Loucy (cell line): ENCODE measurements at regions not wholly inside any gene's neighbourhood (a gene's known extent, or its start where the extent isn't known, plus 50 kb on each side); places are given as distances from the start of the nearest gene placed in this dataset.

Experiments used
- EZH2phosphoT487 ChIP-seq: fragments of 200-600 bp; IDR thresholded peaks from 2 replicates; pipeline ENCODE4 v1.6.1; 2018; ENCODE audit warnings: antibody characterized with exemption, mild to moderate bottlenecking, moderate library complexity, borderline replicate concordance
- TF ChIP-seq, protein P1 (sequence below): fragments of 200-600 bp; sonication (generic); conservative IDR thresholded peaks from 2 replicates; pipeline ENCODE4 v1.5.1; 2014; ENCODE audit warnings: mild to moderate bottlenecking, antibody characterized with exemption, low read length

DNA sequence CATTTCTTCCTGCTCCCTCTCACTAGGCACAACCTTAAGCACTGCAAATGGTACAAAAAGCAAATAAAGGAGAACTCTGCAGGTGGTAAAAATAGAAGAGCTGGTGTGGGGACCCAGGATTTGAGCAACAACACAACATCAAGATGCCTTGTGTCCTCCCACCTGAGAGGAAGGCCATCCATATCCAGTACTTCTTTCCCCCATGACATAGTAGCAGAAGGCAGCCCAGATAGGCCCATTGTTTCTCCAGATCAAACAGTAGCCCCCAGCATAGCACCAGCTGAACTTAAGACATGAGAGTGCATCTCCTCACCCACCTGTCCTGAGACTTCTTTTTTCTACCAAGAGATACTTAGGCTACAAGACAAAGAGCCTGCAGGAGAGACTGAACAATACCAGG, 180.5 kb downstream of the GOLGA6L6 start:
- TF ChIP-seq, protein P1, sequence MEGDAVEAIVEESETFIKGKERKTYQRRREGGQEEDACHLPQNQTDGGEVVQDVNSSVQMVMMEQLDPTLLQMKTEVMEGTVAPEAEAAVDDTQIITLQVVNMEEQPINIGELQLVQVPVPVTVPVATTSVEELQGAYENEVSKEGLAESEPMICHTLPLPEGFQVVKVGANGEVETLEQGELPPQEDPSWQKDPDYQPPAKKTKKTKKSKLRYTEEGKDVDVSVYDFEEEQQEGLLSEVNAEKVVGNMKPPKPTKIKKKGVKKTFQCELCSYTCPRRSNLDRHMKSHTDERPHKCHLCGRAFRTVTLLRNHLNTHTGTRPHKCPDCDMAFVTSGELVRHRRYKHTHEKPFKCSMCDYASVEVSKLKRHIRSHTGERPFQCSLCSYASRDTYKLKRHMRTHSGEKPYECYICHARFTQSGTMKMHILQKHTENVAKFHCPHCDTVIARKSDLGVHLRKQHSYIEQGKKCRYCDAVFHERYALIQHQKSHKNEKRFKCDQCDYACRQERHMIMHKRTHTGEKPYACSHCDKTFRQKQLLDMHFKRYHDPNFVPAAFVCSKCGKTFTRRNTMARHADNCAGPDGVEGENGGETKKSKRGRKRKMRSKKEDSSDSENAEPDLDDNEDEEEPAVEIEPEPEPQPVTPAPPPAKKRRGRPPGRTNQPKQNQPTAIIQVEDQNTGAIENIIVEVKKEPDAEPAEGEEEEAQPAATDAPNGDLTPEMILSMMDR, result no peak
- no peak for TF ChIP-seq EZH2phosphoT487
